ENCODE measurements at regions not wholly inside any gene's neighbourhood (a gene's known extent, or its start where the extent isn't known, plus 50 kb on each side); places are given as distances from the start of the nearest gene placed in this dataset.

DNA sequence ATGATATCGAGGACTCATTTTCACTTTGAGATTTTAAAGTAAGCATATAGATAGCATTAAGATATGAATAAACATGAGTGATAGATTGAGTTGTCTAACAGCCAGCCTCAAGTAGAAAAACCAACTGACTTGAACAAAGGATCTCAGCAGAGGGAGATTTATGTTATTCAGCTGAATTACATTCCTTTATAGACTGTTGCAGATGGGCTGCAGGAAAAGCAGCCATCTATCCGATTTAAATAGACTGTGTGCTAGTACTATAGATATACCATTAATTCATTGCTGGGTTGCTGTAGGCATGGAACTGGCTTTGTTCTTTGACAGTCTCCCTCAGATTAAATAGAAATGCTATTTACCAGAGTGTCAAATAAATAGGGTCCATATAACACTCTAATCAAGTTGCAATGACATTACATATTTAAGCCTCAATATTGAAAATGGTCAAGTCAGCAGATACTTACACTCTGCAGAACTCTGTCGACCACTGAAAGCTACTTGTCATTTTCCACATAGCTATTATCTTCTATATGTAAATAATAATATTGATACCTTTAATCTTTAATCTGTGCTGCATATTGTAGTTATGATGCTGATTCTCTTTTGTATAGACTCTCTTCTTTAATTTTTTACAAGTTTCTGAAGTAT is 750.8 kb downstream of the CENPC start:
- TF ChIP-seq, protein P1, sequence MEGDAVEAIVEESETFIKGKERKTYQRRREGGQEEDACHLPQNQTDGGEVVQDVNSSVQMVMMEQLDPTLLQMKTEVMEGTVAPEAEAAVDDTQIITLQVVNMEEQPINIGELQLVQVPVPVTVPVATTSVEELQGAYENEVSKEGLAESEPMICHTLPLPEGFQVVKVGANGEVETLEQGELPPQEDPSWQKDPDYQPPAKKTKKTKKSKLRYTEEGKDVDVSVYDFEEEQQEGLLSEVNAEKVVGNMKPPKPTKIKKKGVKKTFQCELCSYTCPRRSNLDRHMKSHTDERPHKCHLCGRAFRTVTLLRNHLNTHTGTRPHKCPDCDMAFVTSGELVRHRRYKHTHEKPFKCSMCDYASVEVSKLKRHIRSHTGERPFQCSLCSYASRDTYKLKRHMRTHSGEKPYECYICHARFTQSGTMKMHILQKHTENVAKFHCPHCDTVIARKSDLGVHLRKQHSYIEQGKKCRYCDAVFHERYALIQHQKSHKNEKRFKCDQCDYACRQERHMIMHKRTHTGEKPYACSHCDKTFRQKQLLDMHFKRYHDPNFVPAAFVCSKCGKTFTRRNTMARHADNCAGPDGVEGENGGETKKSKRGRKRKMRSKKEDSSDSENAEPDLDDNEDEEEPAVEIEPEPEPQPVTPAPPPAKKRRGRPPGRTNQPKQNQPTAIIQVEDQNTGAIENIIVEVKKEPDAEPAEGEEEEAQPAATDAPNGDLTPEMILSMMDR (IDR thresholded peaks at IDR 0.05; ENCODE audit: extremely low read depth in 1 of 2, insufficient read depth in 1 of 2, low read depth in 1 of 2, low read length in 2 of 2) = no peak
- no peak for TF ChIP-seq POLR2A (IDR thresholded peaks at IDR 0.05; ENCODE audit: low read depth, low read length)
- TF ChIP-seq JUN (IDR thresholded peaks at IDR 0.05; ENCODE audit: borderline replicate concordance, insufficient read depth, insufficient read length, low read depth) = no peak
- no peak for TF ChIP-seq POLR2AphosphoS5 (IDR thresholded peaks at IDR 0.05; ENCODE audit: insufficient read depth, low read depth, low read length)
- no peak for TF ChIP-seq FOS (IDR thresholded peaks at IDR 0.05; ENCODE audit: borderline replicate concordance, insufficient read depth, low read length)
- no peak for TF ChIP-seq EZH2 (IDR thresholded peaks at IDR 0.05; ENCODE audit: borderline replicate concordance, low read depth, low read length, severe bottlenecking)
- no peak for TF ChIP-seq GATA2 (IDR thresholded peaks at IDR 0.05; ENCODE audit: insufficient read depth, insufficient read length, low read depth, low read length)

Data from endothelial cell of umbilical vein (primary cell).